Astrocyte (in vitro differentiated cells and primary cell): ENCODE measurements at regions not wholly inside any gene's neighbourhood (a gene's known extent, or its start where the extent isn't known, plus 50 kb on each side); places are given as distances from the start of the nearest gene placed in this dataset.

Experiments
- EZH2 ChIP-seq: IDR thresholded peaks from 2 replicates; pipeline ENCODE4 v1.6.1; 2012; ENCODE audit warnings: mild to moderate bottlenecking, low read length, inconsistent platforms; ENCODE audit not compliant: insufficient read depth
- TF ChIP-seq, protein P1 (sequence below): IDR thresholded peaks from 2 replicates; pipeline ENCODE4 v1.5.1; 2011; ENCODE audit warnings: low read depth, mild to moderate bottlenecking, inconsistent platforms, low read length, moderate library complexity; ENCODE audit not compliant: insufficient read depth

- no peak for TF ChIP-seq EZH2
- TF ChIP-seq, protein P1, sequence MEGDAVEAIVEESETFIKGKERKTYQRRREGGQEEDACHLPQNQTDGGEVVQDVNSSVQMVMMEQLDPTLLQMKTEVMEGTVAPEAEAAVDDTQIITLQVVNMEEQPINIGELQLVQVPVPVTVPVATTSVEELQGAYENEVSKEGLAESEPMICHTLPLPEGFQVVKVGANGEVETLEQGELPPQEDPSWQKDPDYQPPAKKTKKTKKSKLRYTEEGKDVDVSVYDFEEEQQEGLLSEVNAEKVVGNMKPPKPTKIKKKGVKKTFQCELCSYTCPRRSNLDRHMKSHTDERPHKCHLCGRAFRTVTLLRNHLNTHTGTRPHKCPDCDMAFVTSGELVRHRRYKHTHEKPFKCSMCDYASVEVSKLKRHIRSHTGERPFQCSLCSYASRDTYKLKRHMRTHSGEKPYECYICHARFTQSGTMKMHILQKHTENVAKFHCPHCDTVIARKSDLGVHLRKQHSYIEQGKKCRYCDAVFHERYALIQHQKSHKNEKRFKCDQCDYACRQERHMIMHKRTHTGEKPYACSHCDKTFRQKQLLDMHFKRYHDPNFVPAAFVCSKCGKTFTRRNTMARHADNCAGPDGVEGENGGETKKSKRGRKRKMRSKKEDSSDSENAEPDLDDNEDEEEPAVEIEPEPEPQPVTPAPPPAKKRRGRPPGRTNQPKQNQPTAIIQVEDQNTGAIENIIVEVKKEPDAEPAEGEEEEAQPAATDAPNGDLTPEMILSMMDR = no peak
Measured at GRCh38 chr15:97899981-97900380, 60.5 kb upstream of the ARRDC4 start.
